OCI-LY3 (cell line): ENCODE measurements at regions not wholly inside any gene's neighbourhood (a gene's known extent, or its start where the extent isn't known, plus 50 kb on each side); places are given as distances from the start of the nearest gene placed in this dataset.

Experiments
- H2AFZ ChIP-seq: fragments of 200-600, 300-600 bp; shearing (Covaris generic); 2 replicates; pipeline ENCODE4 v1.6.0; 2014; ENCODE audit warnings: antibody characterized with exemption, low read depth, low read length
- H3K27ac ChIP-seq: fragments of 200-600, 300-600 bp; sonication (generic); 2 replicates; pipeline ENCODE4 v1.5.1; 2014; ENCODE audit warnings: mild to moderate bottlenecking, low read length, moderate library complexity, mixed read lengths
- H3K27me3 ChIP-seq: fragments of 200-600, 300-600 bp; sonication (generic); 2 replicates; pipeline ENCODE4 v1.6.1; 2014; ENCODE audit warnings: low read depth, low read length, mixed read lengths
- H3K36me3 ChIP-seq: fragments of 200-600, 300-600 bp; sonication (generic); replicated peaks from 2 replicates; pipeline ENCODE3; 2014; ENCODE audit warnings: low read depth, low read length, mixed read lengths
- H3K4me1 ChIP-seq: fragments of 300-600, 200-600 bp; sonication (generic); 2 replicates; pipeline ENCODE4 v1.6.1; 2014; ENCODE audit warnings: low read length, mixed read lengths
- H3K4me2 ChIP-seq: fragments of 200-600, 300-600 bp; sonication (generic); 2 replicates; pipeline ENCODE4 v1.6.1; 2014; ENCODE audit warnings: low read length, mixed read lengths
- H3K4me3 ChIP-seq: fragments of 300-600, 200-600 bp; sonication (generic); 2 replicates; pipeline ENCODE4 v1.5.1; 2014; ENCODE audit warnings: antibody characterized with exemption, mild to moderate bottlenecking, low read length, moderate library complexity
- H3K79me2 ChIP-seq: fragments of 300-600, 200-600 bp; shearing (Covaris generic); 2 replicates; pipeline ENCODE4 v1.6.1; 2014; ENCODE audit warnings: mild to moderate bottlenecking, low read length, mixed read lengths
- H3K9ac ChIP-seq: fragments of 300-600, 200-600 bp; shearing (Covaris generic); 2 replicates; pipeline ENCODE4 v1.6.0; 2014; ENCODE audit warnings: mild to moderate bottlenecking, low read length, moderate library complexity
- H3K9me3 ChIP-seq: fragments of 200-600, 300-600 bp; shearing (Covaris generic); 2 replicates; pipeline ENCODE4 v1.6.1; 2014; ENCODE audit warnings: low read length, mixed read lengths; ENCODE audit not compliant: insufficient read depth
- H4K20me1 ChIP-seq: fragments of 200-600, 300-600 bp; sonication (generic); 2 replicates; pipeline ENCODE4 v1.6.1; 2016; ENCODE audit warnings: low read length, mixed read lengths; ENCODE audit not compliant: insufficient read depth
- CTCF ChIP-seq: fragments of 200-600, 300-600 bp; sonication (generic); IDR thresholded peaks from 2 replicates; pipeline ENCODE4 v1.5.1; 2014; ENCODE audit warnings: antibody characterized with exemption, low read length, low read depth
- EZH2phosphoT487 ChIP-seq: fragments of 200-600 bp; shearing (Covaris generic); IDR thresholded peaks from 2 replicates; pipeline ENCODE4 v1.6.1; 2018; ENCODE audit warnings: antibody characterized with exemption, mixed run types, low read depth

GRCh38 chr9:109990541-109990940, 210.5 kb downstream of the PALM2AKAP2 start:
- no peak overlapping the region for H3K27ac ChIP-seq
- H3K4me2 ChIP-seq = no peak overlapping the region
- no peak for TF ChIP-seq CTCF
- no peaks in the 10 kb centered on the region for H3K27me3 ChIP-seq
- H3K9me3 ChIP-seq = peaks cover 12% of the 10 kb centered on the region; the same call in 1 of the 2 replicates
- H4K20me1 ChIP-seq = no peaks in the 10 kb centered on the region
- no peak overlapping the region for H3K4me3 ChIP-seq
- no peak overlapping the region for H3K9ac ChIP-seq
- H3K36me3 ChIP-seq = peaks cover 18% of the 10 kb centered on the region
- H3K4me1 ChIP-seq = peaks cover 13% of the 10 kb centered on the region
- no peaks in the 10 kb centered on the region for H3K79me2 ChIP-seq
- no peak overlapping the region for H2AFZ ChIP-seq

- no peak overlapping the region for H3K9ac ChIP-seq
- TF ChIP-seq EZH2phosphoT487 = no peak
- TF ChIP-seq CTCF = no peak
- H2AFZ ChIP-seq = no peak overlapping the region
- no peaks in the 10 kb centered on the region for H3K27me3 ChIP-seq
- H3K36me3 ChIP-seq = peaks cover 17% of the 10 kb centered on the region
- H3K79me2 ChIP-seq = no peaks in the 10 kb centered on the region
- H3K4me3 ChIP-seq = no peak overlapping the region
- peaks cover 12% of the 10 kb centered on the region; the same call in 1 of the 2 replicates for H3K9me3 ChIP-seq
- peaks cover 8% of the 10 kb centered on the region; the same call in 1 of the 2 replicates for H3K4me1 ChIP-seq
- no peak overlapping the region for H3K4me2 ChIP-seq
- no peaks in the 10 kb centered on the region for H4K20me1 ChIP-seq
- H3K27ac ChIP-seq = no peak overlapping the region
Measured at GRCh38 chr9:109992293-109992692, 212.3 kb downstream of the PALM2AKAP2 start.

- H3K4me1 ChIP-seq = peaks cover 7% of the 10 kb centered on the region; the same call in 1 of the 2 replicates
- no peaks in the 10 kb centered on the region for H3K79me2 ChIP-seq
- no peaks in the 10 kb centered on the region for H3K27me3 ChIP-seq
- H3K4me3 ChIP-seq = no peak overlapping the region
- no peak overlapping the region for H3K9ac ChIP-seq
- TF ChIP-seq CTCF = no peak
- no peak for TF ChIP-seq EZH2phosphoT487
- H4K20me1 ChIP-seq = no peaks in the 10 kb centered on the region
- H3K27ac ChIP-seq = no peak overlapping the region
- H3K36me3 ChIP-seq = peaks cover 9% of the 10 kb centered on the region
- no peak overlapping the region; the same call in 1 of the 2 replicates for H2AFZ ChIP-seq
- H3K9me3 ChIP-seq = peaks cover 7% of the 10 kb centered on the region; the same call in 1 of the 2 replicates
- H3K4me2 ChIP-seq = no peak overlapping the region
Measured at GRCh38 chr9:109993250-109993978, 213.4 kb downstream of the PALM2AKAP2 start.

DNA sequence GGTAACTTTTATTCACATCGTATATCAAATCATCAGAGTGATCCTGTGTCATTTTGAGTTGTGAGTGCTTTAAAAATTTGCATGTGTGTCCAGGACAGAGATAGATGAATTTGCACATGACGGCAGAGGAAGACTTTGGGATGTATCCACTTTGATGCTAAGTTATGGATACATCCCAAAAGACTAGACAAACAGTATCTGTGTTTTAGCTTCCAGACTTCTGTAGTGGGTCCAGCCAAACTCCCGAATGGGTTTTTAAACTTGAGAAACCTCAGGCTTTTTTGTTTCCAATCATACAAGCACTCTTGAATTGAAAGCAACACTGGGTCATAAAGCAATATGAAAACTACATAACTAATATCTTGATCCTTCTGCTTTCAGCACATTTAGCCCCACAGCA, 213.8 kb downstream of the C9orf152 start:
- no peak overlapping the region for H3K9ac ChIP-seq
- no peak overlapping the region for H3K4me2 ChIP-seq
- no peak overlapping the region for H2AFZ ChIP-seq
- peaks cover 6% of the 10 kb centered on the region; the same call in 1 of the 2 replicates for H3K9me3 ChIP-seq
- no peak overlapping the region for H3K4me3 ChIP-seq
- no peak for TF ChIP-seq CTCF
- TF ChIP-seq EZH2phosphoT487 = no peak
- H3K36me3 ChIP-seq = peaks cover 5% of the 10 kb centered on the region
- H3K79me2 ChIP-seq = no peaks in the 10 kb centered on the region
- no peaks in the 10 kb centered on the region for H3K27me3 ChIP-seq
- no peak overlapping the region for H3K27ac ChIP-seq
- H4K20me1 ChIP-seq = no peaks in the 10 kb centered on the region
- 0 out of 2 replicates have a peak, but pooled peaks cover 5% of the 10 kb centered on the region for H3K4me1 ChIP-seq
